MCF 10A (cell line): ENCODE measurements at regions not wholly inside any gene's neighbourhood (a gene's known extent, or its start where the extent isn't known, plus 50 kb on each side); places are given as distances from the start of the nearest gene placed in this dataset.

Experiments
- BruUV-seq: library from RNA; stranded (reverse); fragments of 400-500 nt; replicated peaks from 2 replicates; lab custom pipeline; 2021; lab: Mats Ljungman, UMichigan
- CTCF ChIA-PET: fragments of 300-600 bp; sonication (Branson Sonifier 250); formaldehyde crosslinking; extraction: SDS; loops from one replicate; lab custom pipeline; 2021; ENCODE audit warnings: antibody characterized with exemption, inconsistent platforms; lab: Yijun Ruan, JAX
- POLR2A ChIA-PET: fragments of 300-600, 350-650 bp; sonication (Branson Sonifier 250); formaldehyde crosslinking; extraction: SDS; loops from one replicate; lab custom pipeline; 2020; ENCODE audit warnings: antibody characterized with exemption, inconsistent platforms; lab: Yijun Ruan, JAX
- DNase-seq: peaks from one replicate; pipeline ENCODE4 v3.0.0-alpha.2; 2018; ENCODE audit not compliant: unreplicated experiment
- H3K27ac Mint-ChIP-seq: one replicate; pipeline ENCODE4 v1.8.0; 2022; ENCODE audit warnings: mild to moderate bottlenecking, low read depth, mixed read lengths; ENCODE audit not compliant: unreplicated experiment
- H3K27me3 Mint-ChIP-seq: one replicate; pipeline ENCODE4 v1.8.0; 2022; ENCODE audit warnings: mixed read lengths; ENCODE audit not compliant: insufficient read depth, unreplicated experiment
- H3K36me3 Mint-ChIP-seq: one replicate; pipeline ENCODE4 v1.8.0; 2022; ENCODE audit warnings: mild to moderate bottlenecking, moderate library complexity, mixed read lengths; ENCODE audit not compliant: insufficient read depth, unreplicated experiment
- H3K4me1 Mint-ChIP-seq: one replicate; pipeline ENCODE4 v1.8.0; 2022; ENCODE audit warnings: mixed read lengths; ENCODE audit not compliant: insufficient read depth, unreplicated experiment
- H3K4me3 Mint-ChIP-seq: one replicate; pipeline ENCODE4 v1.8.0; 2022; ENCODE audit warnings: mild to moderate bottlenecking, moderate library complexity, mixed read lengths; ENCODE audit not compliant: unreplicated experiment
- H3K9me3 Mint-ChIP-seq: one replicate; pipeline ENCODE4 v1.8.0; 2022; ENCODE audit warnings: mixed read lengths; ENCODE audit not compliant: unreplicated experiment
- CTCF ChIP-seq: fragments of 200-600 bp; IDR thresholded peaks from one replicate; pipeline ENCODE4 v1.8.0; 2022; ENCODE audit warnings: antibody characterized with exemption, mild to moderate bottlenecking; ENCODE audit not compliant: unreplicated experiment
- intact Hi-C: fragments of 100-400 bp; cut with micrococcal nuclease; formaldehyde crosslinking; loops from 2 replicates; pipeline ENCODE4 v1.14.1; 2022

- CTCF ChIA-PET, result interaction anchor here (0.5 to 0.6 kb wide), 3 partner anchors 208 to 250 kb away, joined by 3 to 4 read pairs (median 4); no protein-coding TSS in a partner anchor
- Mint-ChIP-seq H3K36me3 (no peaks in the 10 kb centered on the region), H3K27me3 (no peaks in the 10 kb centered on the region), H3K4me3 (no peak overlapping the region), H3K4me1 (peaks cover 16% of the 10 kb centered on the region), H3K9me3 (no peaks in the 10 kb centered on the region), H3K27ac (no peak overlapping the region)
- BruUV-seq, result no TSS peak
- TF ChIP-seq CTCF, result no peak
- POLR2A ChIA-PET, result interaction anchor here (0.7 to 0.8 kb wide), 2 partner anchors 8 to 25 kb away, joined by 3 read pairs; no protein-coding TSS in a partner anchor
- no peak for DNase-seq
- intact Hi-C loops, result no loop called here
Observed at GRCh38 chr10:22475651-22476600, 130.6 kb downstream of the SPAG6 start.

GRCh38 chr10:22476601-22477321 lies 131.5 kb downstream of the SPAG6 start:
- no peak overlapping the region for H3K4me3 Mint-ChIP-seq
- ChIA-PET CTCF (interaction anchor here (0.5 to 0.6 kb wide), 2 partner anchors 74 to 209 kb away, joined by 3 to 4 read pairs; no protein-coding TSS in a partner anchor), POLR2A (no interaction called here)
- no peak for TF ChIP-seq CTCF
- H3K9me3 Mint-ChIP-seq, result no peaks in the 10 kb centered on the region
- no peaks in the 10 kb centered on the region for H3K36me3 Mint-ChIP-seq
- DNase-seq, result no peak
- H3K4me1 Mint-ChIP-seq, result peaks cover 18% of the 10 kb centered on the region
- no TSS peak for BruUV-seq
- H3K27me3 Mint-ChIP-seq, result no peaks in the 10 kb centered on the region
- intact Hi-C loops, result no loop called here
- no peak overlapping the region for H3K27ac Mint-ChIP-seq

- POLR2A ChIA-PET, result no interaction called here
- no TSS peak for BruUV-seq
- Mint-ChIP-seq H3K27ac (no peak overlapping the region), H3K36me3 (no peaks in the 10 kb centered on the region), H3K4me3 (no peak overlapping the region), H3K27me3 (no peaks in the 10 kb centered on the region), H3K4me1 (peaks cover 26% of the 10 kb centered on the region), H3K9me3 (no peaks in the 10 kb centered on the region)
- DNase-seq, result no peak
- CTCF ChIA-PET, result interaction anchor here (0.5 kb wide), 1 partner anchor 73 kb away, joined by 3 read pairs; no protein-coding TSS in a partner anchor
- intact Hi-C loops, result no loop called here
- TF ChIP-seq CTCF, result no peak
Observed at GRCh38 chr10:22477334-22478287, 132.3 kb downstream of the SPAG6 start.
